Aorta (tissue), 5 donors: ENCODE measurements at regions not wholly inside any gene's neighbourhood (a gene's known extent, or its start where the extent isn't known, plus 50 kb on each side); places are given as distances from the start of the nearest gene placed in this dataset.

Experiments used
- ATAC-seq: fragments of 200-7000 bp; cut with Tn5 transposase; one replicate; pipeline ENCODE4 v1.9.1; 2022; ENCODE audit warnings: moderate library complexity; ENCODE audit not compliant: low FRiP score
- DNase-seq, 2 donors: peaks; one replicate each; pipeline ENCODE4 v3.0.0-alpha.2; 2020
- H3K27ac ChIP-seq, 2 donors: one replicate each; pipeline ENCODE4 v1.5.1; 2013; ENCODE audit warnings: low read length in 2 of 2, mild to moderate bottlenecking in 2 of 2, moderate library complexity in 2 of 2, control low read depth in 1 of 2, inconsistent platforms in 1 of 2, low read depth in 1 of 2
- H3K27me3 ChIP-seq, 2 donors: one replicate each; pipeline ENCODE4 v1.6.1; 2013; ENCODE audit warnings: control low read depth in 1 of 2, low read length in 1 of 2, mild to moderate bottlenecking in 1 of 2, moderate library complexity in 1 of 2; ENCODE audit not compliant: insufficient read depth in 2 of 2, control insufficient read depth in 1 of 2
- H3K36me3 ChIP-seq, 2 donors: one replicate each; pipeline ENCODE4 v1.6.1; 2013; ENCODE audit warnings: control low read depth in 1 of 2, low read length in 1 of 2, mild to moderate bottlenecking in 1 of 2; ENCODE audit not compliant: insufficient read depth in 2 of 2, control insufficient read depth in 1 of 2
- H3K4me1 ChIP-seq, 2 donors: one replicate each; pipeline ENCODE4 v1.6.1; 2013; ENCODE audit warnings: low read length in 2 of 2, control low read depth in 1 of 2, mild to moderate bottlenecking in 1 of 2, moderate library complexity in 1 of 2; ENCODE audit not compliant: insufficient read depth in 2 of 2, control insufficient read depth in 1 of 2
- H3K4me3 ChIP-seq, 2 donors: one replicate each; pipeline ENCODE4 v1.5.1; 2013; ENCODE audit warnings: low read length in 2 of 2, control low read depth in 1 of 2, mild to moderate bottlenecking in 1 of 2
- H3K9me3 ChIP-seq: one replicate; pipeline ENCODE4 v1.6.1; 2013; ENCODE audit warnings: mild to moderate bottlenecking, low read length; ENCODE audit not compliant: control insufficient read depth
- WGBS, 2 donors: extraction: QIAGEN DNeasy Blood & Tissue Kit; methylation state at CpG; one replicate each; pipeline ENCODE4 v1.1.7; 2013; 5-methylcytosine and 5-hydroxymethylcytosine counted together
- intact Hi-C, 2 donors: fragments of 100-400 bp; cut with DNase I; formaldehyde crosslinking; loops; one replicate each; pipeline versions ENCODE4 v1.14.2 to v1.15.0; 2022
- donor health status: healthy with polysubstance abuse.
- donor health status: Bipolar disorder and iron deficiency.
- donor health status: DM: no; HTN: no; CAD: no.
- donor health status: DM: no; HTN: no; CAD: no.
- donor health status: DM: yes; HTN: yes; CAD: no.

DNA sequence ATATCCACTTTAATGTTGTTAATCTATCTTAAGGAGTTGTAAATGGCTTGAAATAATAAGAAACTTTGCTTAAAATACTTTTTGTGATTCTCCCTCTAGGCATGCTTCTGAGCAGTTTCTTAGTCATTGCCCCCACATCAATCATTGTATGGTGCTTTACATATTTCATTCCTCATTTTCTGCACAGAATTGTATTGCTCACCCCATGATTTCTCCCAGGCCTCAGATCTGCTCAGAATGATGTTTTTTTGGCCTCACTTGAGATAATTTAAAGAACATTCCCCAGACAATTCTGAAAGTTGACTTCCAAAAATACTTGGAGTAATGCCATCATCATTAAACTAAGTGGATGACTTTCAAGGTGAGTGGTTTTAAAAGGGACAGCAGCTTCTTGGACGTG, 82.1 kb upstream of the PRPS1L1 start:
- Histone ChIP-seq H3K27ac (no peak overlapping the region), H3K4me1 (peaks cover 0 to 4% of the 10 kb centered on the region in 2 donors), H3K27me3 (no peaks in the 10 kb centered on the region), H3K9me3 (no peaks in the 10 kb centered on the region), H3K4me3 (no peak overlapping the region), H3K36me3 (no peaks in the 10 kb centered on the region)
- WGBS, 2 donors: 66 to 81% methylated on average over 1 of the region's 1 CpG
- ATAC-seq: no peak
- intact Hi-C loops: no loop called here
- no peak for DNase-seq

DNA sequence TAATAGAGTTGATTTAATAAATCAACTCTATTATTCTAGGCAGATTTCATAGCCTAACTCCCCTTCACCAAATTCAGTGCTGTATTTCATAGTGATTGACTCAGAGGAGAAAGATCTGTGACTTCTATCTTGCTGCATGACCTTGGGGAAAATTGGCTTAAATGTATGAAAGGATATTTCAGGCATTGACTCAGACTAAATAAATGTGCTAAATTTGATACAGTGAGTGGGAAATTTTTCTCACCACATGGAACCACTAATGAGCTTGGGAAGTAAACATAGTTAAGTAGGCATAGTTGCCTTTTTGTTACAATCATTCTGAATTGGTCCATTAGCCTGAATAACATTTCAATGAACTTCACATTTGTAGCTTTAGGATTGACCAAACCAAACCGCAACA, 89.0 kb upstream of the PRPS1L1 start:
- intact Hi-C loops: no loop called here
- Histone ChIP-seq H3K4me1 (peaks cover 0 to 2% of the 10 kb centered on the region in 2 donors), H3K27me3 (no peaks in the 10 kb centered on the region), H3K4me3 (no peak overlapping the region), H3K27ac (no peak overlapping the region), H3K9me3 (no peaks in the 10 kb centered on the region), H3K36me3 (no peaks in the 10 kb centered on the region)
- WGBS, 2 donors: 98 to 100% methylated on average over 1 of the region's 1 CpG
- ATAC-seq (no peak), DNase-seq (no peak)

DNA sequence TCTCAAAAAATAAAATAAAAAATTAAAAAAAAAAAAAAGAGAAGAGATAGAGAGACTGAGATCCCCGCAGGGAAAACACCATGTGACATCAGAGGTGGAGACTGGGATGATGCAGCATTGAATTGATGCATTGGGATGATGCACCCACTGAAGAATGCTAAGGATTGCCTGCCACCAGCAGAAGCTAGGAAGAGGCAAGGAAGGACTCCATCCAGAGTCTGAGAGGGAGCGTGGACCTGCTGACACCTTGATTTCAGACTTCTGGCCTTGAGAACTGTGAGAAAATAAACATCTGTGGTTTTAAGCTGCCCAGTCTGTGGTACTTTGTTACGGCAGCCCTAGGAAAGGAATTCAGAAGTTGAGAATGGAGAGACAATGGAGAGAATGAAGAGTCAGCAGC, 89.8 kb upstream of the PRPS1L1 start:
- intact Hi-C loops: no loop called here
- Histone ChIP-seq H3K4me1 (peaks cover 0 to 2% of the 10 kb centered on the region in 2 donors), H3K36me3 (no peaks in the 10 kb centered on the region), H3K4me3 (no peak overlapping the region), H3K27me3 (no peaks in the 10 kb centered on the region), H3K9me3 (no peaks in the 10 kb centered on the region), H3K27ac (no peak overlapping the region)
- no peak for ATAC-seq
- no peak for DNase-seq
- 93 to 98% methylated on average over 3 of the region's 3 CpGs for WGBS, 2 donors

GRCh38 chr7:18119985-18120384, 92.3 kb upstream of the PRPS1L1 start:
- no peak for DNase-seq
- Histone ChIP-seq H3K36me3 (no peaks in the 10 kb centered on the region), H3K4me3 (no peak overlapping the region), H3K4me1 (peaks cover 0 to 4% of the 10 kb centered on the region in 2 donors), H3K9me3 (no peaks in the 10 kb centered on the region), H3K27ac (no peak overlapping the region), H3K27me3 (no peaks in the 10 kb centered on the region)
- intact Hi-C loops: no loop called here
- no peak for ATAC-seq

- no peak overlapping the region for H3K27ac ChIP-seq
- H3K4me3 ChIP-seq: no peak overlapping the region
- 94 to 96% methylated on average over 2 of the region's 2 CpGs for WGBS, 2 donors
- H3K36me3 ChIP-seq: no peaks in the 10 kb centered on the region
- no peaks in the 10 kb centered on the region for H3K9me3 ChIP-seq
- no peak for DNase-seq
- H3K4me1 ChIP-seq: peaks cover 0 to 1% of the 10 kb centered on the region in 2 donors
- H3K27me3 ChIP-seq: no peaks in the 10 kb centered on the region
- intact Hi-C loops: no loop called here
- no peak for ATAC-seq
Observed at GRCh38 chr7:18123508-18124239, 96.0 kb upstream of the PRPS1L1 start.

DNA sequence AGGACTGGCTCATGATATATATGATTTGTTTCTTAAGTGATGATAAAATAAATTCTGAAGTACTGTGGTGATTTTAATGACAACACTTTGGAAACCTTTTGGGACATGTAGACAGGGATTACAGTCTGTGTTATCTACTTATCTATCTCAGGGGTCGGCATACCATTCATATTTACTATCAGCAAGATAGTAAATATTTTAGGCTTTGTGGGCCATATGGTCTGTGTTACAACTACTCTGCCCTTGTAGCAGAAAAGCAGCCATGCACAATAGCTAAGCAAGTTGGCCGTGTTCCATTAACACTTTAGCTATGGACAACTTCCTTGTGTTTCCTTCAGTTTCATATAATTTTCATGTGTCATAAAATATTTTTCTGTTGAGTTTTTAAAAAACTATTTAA, 97.8 kb upstream of the PRPS1L1 start:
- no peak overlapping the region for H3K27ac ChIP-seq
- H3K27me3 ChIP-seq: no peaks in the 10 kb centered on the region
- ATAC-seq (no peak), DNase-seq (no peak)
- no peaks in the 10 kb centered on the region for H3K9me3 ChIP-seq
- no peak overlapping the region for H3K4me3 ChIP-seq
- H3K36me3 ChIP-seq: no peaks in the 10 kb centered on the region
- H3K4me1 ChIP-seq: peaks cover 0 to 1% of the 10 kb centered on the region in 2 donors
- intact Hi-C loops: no loop called here
- WGBS, 2 donors: 45 to 47% methylated on average over 2 of the region's 2 CpGs

DNA sequence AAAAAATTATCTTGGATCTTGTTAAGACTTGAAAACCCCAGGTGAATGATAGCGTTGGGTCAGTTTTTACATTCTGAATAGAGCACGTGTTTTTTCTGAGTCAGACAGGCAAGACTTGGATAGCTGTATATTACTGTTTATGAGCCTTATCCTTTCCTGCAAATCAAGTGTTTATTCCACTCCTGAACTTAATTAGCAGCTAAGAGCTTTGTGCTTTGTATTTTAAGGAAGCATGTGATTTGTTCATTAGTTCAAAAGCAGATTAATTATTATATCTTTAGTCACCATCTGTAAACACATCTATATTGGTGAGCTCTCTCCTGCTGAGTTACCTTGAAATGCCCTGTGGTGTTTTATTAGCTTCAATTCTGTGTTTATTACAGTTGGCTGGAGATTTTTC, 98.6 kb upstream of the PRPS1L1 start:
- peaks cover 0 to 1% of the 10 kb centered on the region in 2 donors for H3K4me1 ChIP-seq
- no peak overlapping the region for H3K4me3 ChIP-seq
- 78 to 97% methylated on average over 2 of the region's 2 CpGs for WGBS, 2 donors
- intact Hi-C loops: no loop called here
- no peak overlapping the region for H3K27ac ChIP-seq
- ATAC-seq: no peak
- DNase-seq: no peak
- no peaks in the 10 kb centered on the region for H3K36me3 ChIP-seq
- H3K27me3 ChIP-seq: no peaks in the 10 kb centered on the region
- no peaks in the 10 kb centered on the region for H3K9me3 ChIP-seq

DNA sequence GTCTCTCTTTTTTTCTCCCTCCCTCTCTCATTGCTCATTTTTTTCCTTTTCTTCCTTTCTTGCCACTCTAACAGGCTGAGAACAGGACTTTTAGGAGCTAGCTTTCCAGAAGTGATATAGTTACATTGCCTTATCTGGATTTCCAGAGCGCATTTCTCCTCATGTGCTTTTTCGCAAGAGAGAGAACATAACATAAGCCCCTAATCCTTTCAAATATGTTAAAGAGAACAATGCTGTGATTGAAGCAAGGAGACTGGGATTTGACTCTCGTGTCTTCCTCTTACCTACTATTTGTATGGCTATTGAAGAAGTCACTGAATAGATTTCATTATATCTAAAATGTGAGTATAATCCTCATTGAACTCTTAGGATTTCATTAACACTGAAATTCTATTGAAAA, 101.2 kb upstream of the PRPS1L1 start:
- intact Hi-C loops: no loop called here
- WGBS, 2 donors: 84 to 86% methylated on average over 3 of the region's 3 CpGs
- H3K4me3 ChIP-seq: no peak overlapping the region
- no peak overlapping the region for H3K27ac ChIP-seq
- DNase-seq: no peak
- H3K4me1 ChIP-seq: peaks cover 0 to under 1% of the 10 kb centered on the region in 2 donors
- no peaks in the 10 kb centered on the region for H3K9me3 ChIP-seq
- no peaks in the 10 kb centered on the region for H3K36me3 ChIP-seq
- H3K27me3 ChIP-seq: no peaks in the 10 kb centered on the region
- ATAC-seq: no peak

GRCh38 chr7:18132811-18133210, 105.2 kb upstream of the PRPS1L1 start:
- no peak for DNase-seq
- Histone ChIP-seq H3K9me3 (no peaks in the 10 kb centered on the region), H3K4me3 (no peak overlapping the region), H3K36me3 (no peaks in the 10 kb centered on the region), H3K4me1 (no peaks in the 10 kb centered on the region), H3K27ac (no peak overlapping the region), H3K27me3 (no peaks in the 10 kb centered on the region)
- no peak for ATAC-seq
- intact Hi-C loops: no loop called here
